ENCODE measurements at regions not wholly inside any gene's neighbourhood (a gene's known extent, or its start where the extent isn't known, plus 50 kb on each side); places are given as distances from the start of the nearest gene placed in this dataset.

GRCh38 chr3:144375088-144375487, 403.5 kb downstream of the DIPK2A start:
- Mint-ChIP-seq H3K27ac (no peak overlapping the region), H3K36me3 (ENCODE audit: low read depth) (no peaks in the 10 kb centered on the region), H3K27me3 (ENCODE audit: low read depth) (no peaks in the 10 kb centered on the region), H3K4me1 (ENCODE audit: low read depth) (no peaks in the 10 kb centered on the region), H3K4me3 (no peak overlapping the region), H3K9me3 (ENCODE audit: insufficient read depth) (peaks cover 4% of the 10 kb centered on the region)
- ChIA-PET POLR2A (interaction anchor here (0.6 kb wide), 1 partner anchor 7 kb away, joined by 4 read pairs; no protein-coding TSS in a partner anchor), CTCF (no interaction called here)
- ATAC-seq (no peak), DNase-seq (no peak)

- Mint-ChIP-seq H3K27ac (no peak overlapping the region), H3K27me3 (ENCODE audit: low read depth) (no peaks in the 10 kb centered on the region), H3K4me3 (no peak overlapping the region), H3K9me3 (ENCODE audit: insufficient read depth) (peaks cover 4% of the 10 kb centered on the region), H3K36me3 (ENCODE audit: low read depth) (no peaks in the 10 kb centered on the region), H3K4me1 (ENCODE audit: low read depth) (no peaks in the 10 kb centered on the region)
- POLR2A ChIA-PET: no interaction called here
- ATAC-seq (no peak), DNase-seq (no peak)
- CTCF ChIA-PET: no interaction called here
Measured at GRCh38 chr3:144380849-144381248, 409.2 kb downstream of the DIPK2A start.

GRCh38 chr3:144381607-144382006, 410.0 kb downstream of the DIPK2A start:
- no peak overlapping the region for H3K27ac Mint-ChIP-seq
- POLR2A ChIA-PET: no interaction called here
- no peaks in the 10 kb centered on the region for H3K4me1 Mint-ChIP-seq (ENCODE audit: low read depth)
- CTCF ChIA-PET: no interaction called here
- no peak for ATAC-seq
- no peaks in the 10 kb centered on the region for H3K27me3 Mint-ChIP-seq (ENCODE audit: low read depth)
- no peaks in the 10 kb centered on the region for H3K36me3 Mint-ChIP-seq (ENCODE audit: low read depth)
- peaks cover 4% of the 10 kb centered on the region for H3K9me3 Mint-ChIP-seq (ENCODE audit: insufficient read depth)
- DNase-seq: no peak
- no peak overlapping the region for H3K4me3 Mint-ChIP-seq

- no peak overlapping the region for H3K27ac Mint-ChIP-seq
- ATAC-seq (no peak), DNase-seq (no peak)
- POLR2A ChIA-PET: no interaction called here
- no peak overlapping the region for H3K4me3 Mint-ChIP-seq
- H3K27me3 Mint-ChIP-seq (ENCODE audit: low read depth): no peaks in the 10 kb centered on the region
- no peaks in the 10 kb centered on the region for H3K9me3 Mint-ChIP-seq (ENCODE audit: insufficient read depth)
- H3K4me1 Mint-ChIP-seq (ENCODE audit: low read depth): no peaks in the 10 kb centered on the region
- CTCF ChIA-PET: no interaction called here
- no peaks in the 10 kb centered on the region for H3K36me3 Mint-ChIP-seq (ENCODE audit: low read depth)
Measured at GRCh38 chr3:144384241-144384979, 412.8 kb downstream of the DIPK2A start.

GRCh38 chr3:144390786-144391185, 419.2 kb downstream of the DIPK2A start:
- DNase-seq (no peak), ATAC-seq (no peak)
- H3K36me3 Mint-ChIP-seq (ENCODE audit: low read depth): no peaks in the 10 kb centered on the region
- no peak overlapping the region for H3K27ac Mint-ChIP-seq
- ChIA-PET CTCF (no interaction called here), POLR2A (no interaction called here)
- no peaks in the 10 kb centered on the region for H3K4me1 Mint-ChIP-seq (ENCODE audit: low read depth)
- H3K27me3 Mint-ChIP-seq (ENCODE audit: low read depth): no peaks in the 10 kb centered on the region
- H3K9me3 Mint-ChIP-seq (ENCODE audit: insufficient read depth): no peaks in the 10 kb centered on the region
- no peak overlapping the region for H3K4me3 Mint-ChIP-seq

- POLR2A ChIA-PET: no interaction called here
- Mint-ChIP-seq H3K27ac (no peak overlapping the region), H3K4me1 (ENCODE audit: low read depth) (no peaks in the 10 kb centered on the region), H3K4me3 (no peak overlapping the region), H3K9me3 (ENCODE audit: insufficient read depth) (peaks cover under 1% of the 10 kb centered on the region), H3K36me3 (ENCODE audit: low read depth) (no peaks in the 10 kb centered on the region), H3K27me3 (ENCODE audit: low read depth) (no peaks in the 10 kb centered on the region)
- DNase-seq (no peak), ATAC-seq (no peak)
- CTCF ChIA-PET: no interaction called here
Measured at GRCh38 chr3:144391236-144391635, 419.6 kb downstream of the DIPK2A start.

- no peaks in the 10 kb centered on the region for H3K36me3 Mint-ChIP-seq (ENCODE audit: low read depth)
- no peak overlapping the region for H3K27ac Mint-ChIP-seq
- DNase-seq: no peak
- H3K4me1 Mint-ChIP-seq (ENCODE audit: low read depth): no peaks in the 10 kb centered on the region
- POLR2A ChIA-PET: no interaction called here
- ATAC-seq: no peak
- H3K9me3 Mint-ChIP-seq (ENCODE audit: insufficient read depth): peaks cover 4% of the 10 kb centered on the region
- no peak overlapping the region for H3K4me3 Mint-ChIP-seq
- H3K27me3 Mint-ChIP-seq (ENCODE audit: low read depth): no peaks in the 10 kb centered on the region
- CTCF ChIA-PET: no interaction called here
Measured at GRCh38 chr3:144394032-144394431, 422.4 kb downstream of the DIPK2A start.

GRCh38 chr3:144402430-144402829, 430.8 kb downstream of the DIPK2A start:
- Mint-ChIP-seq H3K36me3 (ENCODE audit: low read depth) (no peaks in the 10 kb centered on the region), H3K27me3 (ENCODE audit: low read depth) (no peaks in the 10 kb centered on the region), H3K4me1 (ENCODE audit: low read depth) (no peaks in the 10 kb centered on the region), H3K9me3 (ENCODE audit: insufficient read depth) (peaks cover 4% of the 10 kb centered on the region), H3K4me3 (no peak overlapping the region), H3K27ac (no peak overlapping the region)
- CTCF ChIA-PET: no interaction called here
- POLR2A ChIA-PET: no interaction called here
- no peak for ATAC-seq
- no peak for DNase-seq

GRCh38 chr3:144403040-144403457, 431.4 kb downstream of the DIPK2A start:
- H3K4me3 Mint-ChIP-seq: no peak overlapping the region
- DNase-seq: no peak
- H3K36me3 Mint-ChIP-seq (ENCODE audit: low read depth): no peaks in the 10 kb centered on the region
- no peaks in the 10 kb centered on the region for H3K4me1 Mint-ChIP-seq (ENCODE audit: low read depth)
- POLR2A ChIA-PET: no interaction called here
- CTCF ChIA-PET: no interaction called here
- H3K27ac Mint-ChIP-seq: no peak overlapping the region
- no peaks in the 10 kb centered on the region for H3K27me3 Mint-ChIP-seq (ENCODE audit: low read depth)
- no peak for ATAC-seq
- peaks cover 4% of the 10 kb centered on the region for H3K9me3 Mint-ChIP-seq (ENCODE audit: insufficient read depth)

- H3K4me1 Mint-ChIP-seq (ENCODE audit: low read depth): no peaks in the 10 kb centered on the region
- H3K9me3 Mint-ChIP-seq (ENCODE audit: insufficient read depth): peaks cover 7% of the 10 kb centered on the region
- H3K4me3 Mint-ChIP-seq: no peak overlapping the region
- POLR2A ChIA-PET: no interaction called here
- CTCF ChIA-PET: no interaction called here
- ATAC-seq (no peak), DNase-seq (no peak)
- H3K27me3 Mint-ChIP-seq (ENCODE audit: low read depth): no peaks in the 10 kb centered on the region
- H3K27ac Mint-ChIP-seq: no peak overlapping the region
- H3K36me3 Mint-ChIP-seq (ENCODE audit: low read depth): no peaks in the 10 kb centered on the region
Measured at GRCh38 chr3:144407335-144407734, 435.7 kb downstream of the DIPK2A start.

- CTCF ChIA-PET: no interaction called here
- no peak for DNase-seq
- Mint-ChIP-seq H3K4me3 (no peak overlapping the region), H3K27me3 (ENCODE audit: low read depth) (no peaks in the 10 kb centered on the region), H3K27ac (no peak overlapping the region), H3K9me3 (ENCODE audit: insufficient read depth) (peaks cover 7% of the 10 kb centered on the region), H3K4me1 (ENCODE audit: low read depth) (no peaks in the 10 kb centered on the region), H3K36me3 (ENCODE audit: low read depth) (no peaks in the 10 kb centered on the region)
- POLR2A ChIA-PET: no interaction called here
- no peak for ATAC-seq
Measured at GRCh38 chr3:144409319-144409718, 437.7 kb downstream of the DIPK2A start.

GRCh38 chr3:144413068-144413467, 441.4 kb downstream of the DIPK2A start:
- DNase-seq (no peak), ATAC-seq (no peak)
- Mint-ChIP-seq H3K4me3 (no peak overlapping the region), H3K4me1 (ENCODE audit: low read depth) (no peaks in the 10 kb centered on the region), H3K27me3 (ENCODE audit: low read depth) (no peaks in the 10 kb centered on the region), H3K36me3 (ENCODE audit: low read depth) (no peaks in the 10 kb centered on the region), H3K27ac (no peak overlapping the region), H3K9me3 (ENCODE audit: insufficient read depth) (peaks cover 7% of the 10 kb centered on the region)
- ChIA-PET CTCF (no interaction called here), POLR2A (no interaction called here)

- ATAC-seq (no peak), DNase-seq (no peak)
- H3K27ac Mint-ChIP-seq: no peak overlapping the region
- no peak overlapping the region for H3K4me3 Mint-ChIP-seq
- H3K36me3 Mint-ChIP-seq (ENCODE audit: low read depth): no peaks in the 10 kb centered on the region
- peaks cover 7% of the 10 kb centered on the region for H3K9me3 Mint-ChIP-seq (ENCODE audit: insufficient read depth)
- no peaks in the 10 kb centered on the region for H3K27me3 Mint-ChIP-seq (ENCODE audit: low read depth)
- ChIA-PET POLR2A (no interaction called here), CTCF (no interaction called here)
- no peaks in the 10 kb centered on the region for H3K4me1 Mint-ChIP-seq (ENCODE audit: low read depth)
Measured at GRCh38 chr3:144415492-144415891, 443.9 kb downstream of the DIPK2A start.
